NCI-H2227 (cell line): ENCODE measurements at regions not wholly inside any gene's neighbourhood (a gene's known extent, or its start where the extent isn't known, plus 50 kb on each side); places are given as distances from the start of the nearest gene placed in this dataset.

Experiments
- DNase-seq: peaks from one replicate; lab custom pipeline; 2025; ENCODE audit not compliant: unreplicated experiment; lab: John Stamatoyannopoulos, UW

DNA sequence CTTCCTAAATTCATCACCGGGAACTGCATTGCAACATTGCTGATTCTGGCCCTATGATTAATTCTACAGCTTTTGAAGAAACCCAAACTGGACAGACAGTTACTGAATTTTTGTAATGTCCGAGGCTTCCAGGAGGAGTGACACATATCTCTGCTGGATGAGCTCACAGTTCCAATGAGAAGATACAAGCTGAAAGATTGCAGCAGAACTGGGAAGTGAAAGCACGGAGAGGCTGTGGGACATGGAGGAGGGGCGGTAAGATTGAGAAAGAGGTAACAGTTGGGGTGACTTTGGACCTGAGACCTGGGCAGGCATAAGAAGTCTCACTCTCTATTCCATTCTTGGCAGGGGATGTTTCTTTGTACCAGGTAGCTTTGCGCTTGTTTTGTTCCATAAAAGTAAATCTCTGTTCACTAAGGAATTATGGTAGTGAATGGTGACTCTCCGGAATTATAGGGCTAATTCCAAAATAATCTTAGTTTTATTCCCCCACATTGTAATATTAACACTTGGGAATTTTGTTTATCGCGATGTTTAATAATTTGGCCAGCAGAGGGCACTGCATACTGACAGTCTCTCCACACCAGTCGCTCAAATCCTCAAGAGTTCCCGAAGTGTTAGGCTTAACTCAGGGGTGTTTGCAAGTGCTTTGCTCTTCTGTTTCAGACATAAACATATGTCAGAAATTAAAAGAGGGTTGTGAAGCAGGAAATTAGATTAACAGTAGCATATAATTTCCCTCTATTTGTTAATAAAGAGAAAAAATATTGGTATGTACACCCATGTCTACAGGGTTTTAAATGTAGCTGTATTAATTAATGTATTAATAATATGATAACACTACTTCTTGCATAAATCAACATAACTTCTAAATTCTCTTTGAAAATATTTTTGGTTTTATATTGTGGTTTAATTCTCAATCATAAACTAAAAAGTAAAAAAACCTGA lies 201.4 kb downstream of the SOCS6 start:
- peak; percentile 73 for DNase-seq

DNA sequence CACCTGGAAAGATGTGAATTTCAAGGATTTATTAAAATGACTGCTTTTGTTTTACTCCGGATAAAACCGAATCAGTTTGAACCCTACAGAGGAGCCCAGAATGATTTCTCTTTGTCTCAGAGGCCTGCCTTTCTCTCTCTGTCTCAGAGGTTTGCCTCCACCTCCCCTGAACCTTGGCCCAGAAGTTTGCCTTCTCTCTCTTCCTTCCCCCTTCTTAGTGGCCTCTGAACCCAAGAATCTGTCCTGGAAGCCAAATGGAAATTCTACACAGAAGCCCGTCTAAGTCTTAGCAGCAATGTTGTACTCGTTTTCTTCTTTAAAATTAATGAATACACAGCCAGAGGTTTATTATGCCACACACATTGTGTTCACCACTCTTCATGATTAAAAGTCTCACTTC lies 200.7 kb downstream of the SOCS6 start:
- no peak for DNase-seq

DNA sequence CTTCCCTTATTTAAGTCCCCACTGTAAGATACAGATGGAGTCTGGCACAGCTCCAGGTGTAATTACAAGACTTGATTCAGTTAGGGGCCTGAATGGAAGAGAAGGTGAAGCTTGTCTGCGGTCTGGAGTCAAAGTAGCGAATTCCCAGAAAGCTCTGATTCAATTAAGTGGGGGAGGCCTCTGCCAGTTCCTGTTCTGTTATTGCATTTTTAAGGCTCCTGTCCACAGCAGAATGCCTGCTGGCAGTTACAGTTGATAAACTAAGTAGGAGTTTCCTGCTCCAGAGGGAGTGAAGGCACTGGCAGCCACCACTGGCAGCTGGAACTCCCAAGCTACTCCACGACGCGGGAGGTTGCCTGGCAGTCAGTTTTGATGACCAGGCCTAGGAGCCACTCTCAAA lies 181.1 kb downstream of the SOCS6 start:
- DNase-seq = peak; percentile 87

DNA sequence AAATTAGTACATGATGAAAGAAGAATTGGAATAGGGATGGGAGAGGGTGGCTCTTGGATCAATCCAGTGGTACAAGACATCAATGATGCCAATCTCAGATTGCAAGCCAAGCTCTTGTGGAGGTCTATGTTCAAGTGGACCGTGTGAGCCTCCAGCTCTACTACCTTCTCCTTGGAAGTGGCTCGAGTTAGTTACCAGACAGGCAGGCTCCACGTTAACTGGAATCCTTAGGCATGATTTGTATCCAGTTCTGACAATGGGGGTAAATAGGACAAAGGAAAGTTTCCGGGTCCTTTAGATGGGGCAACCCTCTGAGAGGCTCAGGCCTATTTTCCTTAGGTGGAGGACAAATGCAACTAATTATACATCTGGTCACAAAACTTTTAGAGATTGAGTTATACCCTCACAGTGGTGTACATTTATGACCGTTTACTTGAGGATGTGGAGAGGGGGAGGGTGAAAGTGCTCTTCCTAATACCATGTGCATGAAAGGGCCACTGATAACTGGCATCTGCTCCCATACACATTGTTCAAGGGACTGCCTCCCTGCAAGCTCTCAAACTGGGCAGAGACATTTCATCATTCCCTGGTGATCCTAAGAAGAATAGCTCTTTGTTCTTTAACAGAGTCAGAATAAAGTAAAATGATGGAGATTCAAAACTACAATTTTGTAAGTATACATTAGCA lies 180.2 kb downstream of the SOCS6 start:
- no peak for DNase-seq

DNA sequence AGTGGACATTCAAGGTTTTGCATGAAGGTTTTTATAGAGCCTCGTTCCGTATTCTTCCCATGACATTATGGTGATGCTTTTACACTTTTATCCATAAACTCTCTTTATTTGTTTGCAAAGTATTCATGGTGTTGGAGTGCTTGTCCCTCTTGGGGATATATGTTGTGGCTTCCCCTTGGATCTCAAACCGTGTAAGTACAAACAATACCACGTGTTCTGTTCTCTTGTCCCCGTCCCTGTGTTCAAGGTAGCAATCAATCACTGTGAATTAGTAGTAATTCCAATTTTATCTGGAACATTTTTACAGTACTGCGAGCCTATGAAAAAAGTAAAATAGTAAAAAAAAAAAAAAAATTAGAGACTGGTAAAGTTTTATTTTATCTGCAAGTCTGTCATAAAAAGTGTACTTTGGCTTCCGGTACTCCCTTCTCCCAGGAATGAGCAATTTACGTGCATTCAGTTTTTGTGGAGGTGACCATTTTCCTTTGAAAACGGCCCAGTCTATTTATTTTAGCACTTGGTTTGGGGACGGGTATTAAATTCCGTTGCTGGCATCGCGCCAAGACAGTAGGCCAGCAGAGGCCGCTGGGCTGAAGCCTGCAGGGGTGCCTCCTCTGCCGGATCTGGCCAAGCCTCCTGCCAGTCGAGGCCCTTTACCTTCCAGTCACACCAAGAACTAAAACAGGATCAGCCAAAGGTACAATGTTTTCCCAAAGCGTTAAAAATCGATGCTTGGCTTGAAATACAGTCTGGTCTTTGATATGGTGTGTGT lies 175.7 kb downstream of the SOCS6 start:
- peak; percentile 78 for DNase-seq

DNA sequence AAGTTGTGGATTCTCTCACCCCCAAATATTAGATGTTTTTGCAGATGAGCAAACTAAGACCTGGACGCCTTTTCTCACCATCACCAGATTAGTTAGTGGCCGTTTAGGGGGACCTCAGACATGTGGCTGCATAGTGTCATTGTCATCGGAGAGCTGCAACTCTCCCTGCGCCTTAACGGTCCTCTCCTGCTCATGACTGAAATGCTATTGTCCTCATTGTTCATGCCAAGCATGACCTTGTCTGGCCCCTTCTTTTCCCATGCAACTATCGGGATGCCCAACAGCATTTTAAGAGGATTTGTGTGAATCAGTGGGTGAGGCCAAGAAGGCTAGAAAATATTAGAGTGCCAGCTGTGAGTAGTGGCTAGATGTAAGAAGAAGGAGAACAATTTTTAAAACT lies 174.2 kb downstream of the SOCS6 start:
- no peak for DNase-seq

DNA sequence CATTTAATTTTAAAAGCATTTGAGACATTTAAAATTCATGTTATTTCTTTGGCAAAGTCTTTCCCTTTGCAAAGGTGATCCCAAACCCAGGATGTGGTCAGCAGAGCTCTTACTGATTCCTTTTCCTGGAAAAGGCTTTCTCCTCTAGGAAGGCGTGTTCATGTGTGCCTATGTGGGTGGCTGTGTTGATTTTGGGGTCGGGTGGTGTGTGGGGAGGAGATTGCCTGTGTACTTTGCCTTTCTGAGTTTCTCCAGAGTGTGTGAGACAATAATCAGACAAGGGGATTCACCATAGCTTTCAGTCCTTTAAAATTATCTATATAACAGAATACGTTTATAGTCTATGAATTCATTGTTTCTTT lies 173.2 kb downstream of the SOCS6 start:
- no peak for DNase-seq

DNA sequence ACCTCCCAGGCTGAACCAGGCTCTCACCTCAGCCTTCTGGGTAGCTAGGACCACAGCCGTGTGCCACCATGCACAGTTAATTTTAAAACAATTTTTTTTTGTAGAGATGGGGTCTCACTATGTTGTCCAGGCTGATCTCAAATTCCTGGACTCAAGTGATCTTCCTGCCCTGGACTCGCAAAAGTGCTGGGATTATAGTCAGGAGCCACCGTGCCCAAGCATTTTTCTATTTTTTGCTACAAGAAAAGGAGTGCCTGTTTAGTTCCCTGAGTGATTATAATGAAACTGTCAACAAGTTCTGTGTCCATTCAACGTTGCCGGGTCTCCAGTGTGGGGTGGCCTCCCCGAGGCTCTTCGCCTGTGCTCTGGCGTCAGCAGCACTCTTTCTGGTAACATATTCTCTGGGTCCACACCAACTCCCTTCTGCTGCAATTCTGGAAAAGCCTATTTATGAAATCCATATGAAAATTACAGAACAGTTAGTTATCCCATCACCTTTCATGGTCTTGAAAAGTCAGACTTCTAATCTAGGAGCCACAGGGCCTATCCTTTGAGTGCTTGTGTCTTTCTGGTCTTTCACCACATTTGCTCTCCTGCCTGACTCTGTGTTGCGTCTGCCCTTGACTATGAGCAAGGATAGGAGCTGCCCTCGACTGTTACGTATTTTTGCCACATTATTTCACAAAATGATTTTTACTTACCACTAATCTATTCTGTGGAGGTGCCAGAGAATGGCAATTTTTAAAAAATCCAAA lies 172.7 kb downstream of the SOCS6 start:
- DNase-seq = no peak

DNA sequence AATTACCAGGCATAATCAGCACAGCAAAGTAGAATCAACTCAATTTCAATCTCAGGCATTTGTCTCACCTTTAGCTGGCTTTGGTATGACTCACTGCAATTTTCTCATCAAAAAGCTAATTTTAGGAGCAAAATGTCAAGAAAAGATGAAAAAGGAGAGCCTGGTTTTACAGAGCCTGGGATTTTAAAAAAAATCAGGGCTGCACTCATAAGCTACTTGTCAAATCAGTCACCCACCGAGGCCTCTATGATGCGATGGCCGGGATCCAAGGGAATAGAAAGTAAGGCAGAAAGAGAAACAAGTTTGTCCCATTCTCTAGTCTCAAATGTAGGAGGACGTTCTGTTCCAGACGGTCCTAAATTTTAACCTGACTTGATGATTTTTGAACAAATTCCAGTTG lies 170.9 kb downstream of the SOCS6 start:
- no peak for DNase-seq

DNA sequence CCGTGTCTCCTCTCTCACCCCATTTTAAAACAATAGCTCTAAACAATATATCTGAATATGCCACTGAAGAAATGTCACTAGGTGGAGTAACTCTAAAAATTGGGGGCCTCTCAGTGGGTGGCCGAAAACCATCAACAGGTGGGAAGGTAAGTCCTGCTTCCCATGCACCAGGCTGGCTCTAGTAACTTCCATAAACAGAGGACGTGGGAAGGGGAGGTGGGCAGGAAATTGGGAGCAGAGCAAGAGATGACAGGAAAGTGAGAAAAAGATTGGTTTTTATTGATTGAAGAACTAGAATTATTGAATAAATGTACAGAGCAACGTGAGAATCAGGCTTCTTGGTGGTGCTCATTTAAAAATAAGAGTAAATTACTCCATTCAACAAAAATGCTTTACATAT lies 170.4 kb downstream of the SOCS6 start:
- DNase-seq = no peak

DNA sequence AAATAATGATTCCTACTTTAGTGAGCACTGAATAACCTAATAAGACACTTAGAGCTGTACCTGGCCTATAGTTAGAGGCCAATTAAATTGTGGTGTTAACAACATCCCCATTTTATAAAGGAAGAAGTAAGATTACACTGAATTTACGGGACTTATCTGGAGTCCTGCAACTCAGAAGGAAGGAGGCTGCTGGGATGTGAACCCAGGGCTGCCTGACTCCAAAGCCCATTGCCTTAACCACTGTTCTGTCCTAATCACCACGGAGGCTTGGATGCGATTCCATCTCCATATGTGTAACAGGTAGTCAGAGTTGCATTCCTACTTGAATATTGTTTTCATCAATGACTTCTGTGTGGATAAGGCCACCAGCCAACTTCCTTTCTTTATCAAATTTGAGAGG lies 168.9 kb downstream of the SOCS6 start:
- no peak for DNase-seq

DNA sequence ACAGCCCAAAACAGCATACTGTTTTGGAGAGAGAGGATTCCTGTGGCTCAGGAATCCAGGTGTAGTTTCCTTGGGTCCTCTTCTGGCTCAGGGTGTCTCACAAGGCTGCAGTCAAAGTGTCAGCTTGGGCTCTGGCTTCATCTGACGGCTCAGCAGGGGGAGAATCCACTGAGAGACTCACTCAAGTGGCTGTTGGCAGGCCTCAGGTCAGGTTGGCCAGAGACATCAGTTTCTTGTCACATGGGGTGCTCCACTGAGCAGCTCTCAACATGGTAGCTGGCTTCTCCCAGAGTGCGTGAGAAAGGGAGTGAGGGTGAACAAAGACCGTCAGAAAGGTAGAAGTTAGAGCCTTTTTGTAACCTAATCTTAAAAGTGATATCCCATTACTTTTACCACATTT lies 168.4 kb downstream of the SOCS6 start:
- no peak for DNase-seq

DNA sequence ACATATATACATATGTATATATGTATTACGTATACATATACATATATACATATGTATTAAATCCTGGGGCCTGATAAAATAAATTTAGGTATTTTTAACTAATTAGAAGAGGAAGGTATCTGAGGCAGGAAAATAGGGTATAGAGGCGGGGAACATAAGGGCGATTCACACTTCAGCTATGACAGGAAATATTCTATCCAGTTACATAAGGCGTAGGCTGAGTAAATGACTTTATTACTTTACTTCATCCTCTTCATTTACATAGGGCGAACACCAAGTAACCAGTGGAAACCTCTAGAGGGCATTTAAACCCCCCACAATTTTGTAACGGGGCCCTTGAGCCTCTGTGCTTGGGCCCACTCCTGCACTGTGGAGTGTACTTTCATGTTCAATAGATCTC lies 167.5 kb downstream of the SOCS6 start:
- no peak for DNase-seq

DNA sequence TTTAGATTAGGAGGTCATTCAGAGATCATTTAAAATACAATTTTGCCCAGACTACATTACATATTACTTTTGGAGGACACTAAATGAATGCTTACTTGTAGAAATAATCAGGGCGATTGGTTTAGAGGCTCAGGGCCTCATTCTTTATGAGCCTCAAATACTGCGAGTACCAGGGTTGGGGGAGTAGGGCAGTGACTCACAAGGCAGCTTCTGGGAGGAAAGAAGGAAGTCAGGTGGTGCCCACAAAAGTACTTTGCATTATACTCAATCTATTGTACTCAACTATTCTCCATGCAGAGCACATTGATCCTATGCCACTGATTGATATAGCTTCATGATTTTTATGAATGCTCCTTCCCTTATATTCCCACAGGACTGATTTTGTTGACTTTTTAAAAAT lies 166.9 kb downstream of the SOCS6 start:
- DNase-seq = no peak

DNA sequence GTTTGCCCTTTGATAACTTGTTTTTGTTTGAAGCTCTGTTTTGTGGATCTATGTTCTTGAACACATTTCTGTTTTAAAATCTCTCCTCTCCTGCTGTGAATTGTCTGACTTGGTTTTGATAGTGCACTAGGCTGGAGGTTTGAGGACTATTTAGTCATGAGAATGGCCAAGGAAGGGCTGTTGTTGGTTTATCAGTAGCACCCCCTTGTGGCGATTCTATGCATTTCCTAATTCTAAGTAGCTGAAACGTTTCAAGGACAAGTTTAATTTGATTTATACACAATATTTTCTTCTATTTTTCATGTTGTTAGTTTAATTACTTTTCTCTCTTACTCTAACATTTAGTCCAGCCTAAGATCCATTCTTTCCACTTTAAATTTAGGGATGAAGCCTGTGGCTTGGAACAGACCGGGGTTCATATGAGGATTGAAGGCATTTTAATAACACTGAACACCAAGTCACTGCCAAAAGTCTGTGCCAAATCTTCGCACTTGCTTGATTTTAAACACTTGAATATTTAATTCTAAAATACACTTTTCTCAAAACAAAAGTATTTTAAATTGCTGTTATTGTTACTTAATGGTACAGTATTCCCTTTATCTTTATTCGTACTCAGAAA lies 166.0 kb downstream of the SOCS6 start:
- DNase-seq = peak; percentile 74

DNA sequence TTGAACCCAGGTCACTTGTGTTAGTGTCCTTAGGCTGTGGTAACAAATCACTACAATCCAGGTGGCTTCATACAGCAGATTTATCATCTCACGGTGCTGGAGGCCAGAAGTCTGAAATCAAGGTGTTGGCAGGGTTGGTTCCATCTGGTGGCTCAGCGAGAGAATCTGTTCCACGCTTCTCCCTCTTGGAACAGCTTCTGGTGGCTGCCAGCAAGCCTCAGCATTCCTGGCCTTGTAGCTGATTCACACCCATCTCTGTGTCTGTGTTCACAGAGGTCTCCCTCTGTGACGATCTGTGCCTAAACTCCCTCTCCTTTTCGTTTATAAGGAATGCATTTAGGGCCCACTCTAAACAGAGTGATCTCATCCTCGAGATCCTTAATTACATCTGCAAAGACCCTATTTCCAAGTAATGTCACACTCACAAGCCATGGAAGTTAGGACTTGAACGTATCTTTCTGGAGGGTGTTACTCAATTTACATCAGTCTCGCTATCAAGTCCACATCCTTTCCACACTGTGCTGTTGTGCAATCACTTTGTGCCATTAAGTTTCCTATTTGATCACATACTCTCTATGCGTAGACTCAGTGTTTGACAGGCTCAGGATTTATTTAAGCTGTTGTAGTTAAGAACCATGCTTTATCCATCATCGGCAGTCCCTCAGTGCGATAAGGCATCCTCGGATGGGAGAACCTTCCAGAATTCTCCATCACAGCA lies 164.4 kb downstream of the SOCS6 start:
- DNase-seq = no peak

DNA sequence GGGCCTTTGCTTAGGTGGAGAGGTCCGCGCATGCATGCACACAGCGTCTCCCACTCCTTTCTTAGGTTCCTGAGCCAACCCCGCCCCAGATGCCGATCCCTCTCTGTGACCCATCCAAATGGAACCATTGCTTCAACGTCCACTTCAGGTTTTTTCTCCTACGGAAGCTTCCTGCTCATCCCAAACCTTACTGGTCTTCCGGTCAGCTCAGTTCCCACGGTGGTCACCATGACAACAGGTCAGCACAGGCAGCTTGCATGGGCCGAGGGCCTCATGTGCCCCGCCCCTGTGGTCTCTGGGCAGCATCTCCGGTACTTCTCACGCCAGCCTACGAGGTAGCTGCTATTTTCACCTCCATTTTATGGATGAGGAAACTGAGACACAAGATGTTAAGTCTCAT lies 163.7 kb downstream of the SOCS6 start:
- DNase-seq = no peak

DNA sequence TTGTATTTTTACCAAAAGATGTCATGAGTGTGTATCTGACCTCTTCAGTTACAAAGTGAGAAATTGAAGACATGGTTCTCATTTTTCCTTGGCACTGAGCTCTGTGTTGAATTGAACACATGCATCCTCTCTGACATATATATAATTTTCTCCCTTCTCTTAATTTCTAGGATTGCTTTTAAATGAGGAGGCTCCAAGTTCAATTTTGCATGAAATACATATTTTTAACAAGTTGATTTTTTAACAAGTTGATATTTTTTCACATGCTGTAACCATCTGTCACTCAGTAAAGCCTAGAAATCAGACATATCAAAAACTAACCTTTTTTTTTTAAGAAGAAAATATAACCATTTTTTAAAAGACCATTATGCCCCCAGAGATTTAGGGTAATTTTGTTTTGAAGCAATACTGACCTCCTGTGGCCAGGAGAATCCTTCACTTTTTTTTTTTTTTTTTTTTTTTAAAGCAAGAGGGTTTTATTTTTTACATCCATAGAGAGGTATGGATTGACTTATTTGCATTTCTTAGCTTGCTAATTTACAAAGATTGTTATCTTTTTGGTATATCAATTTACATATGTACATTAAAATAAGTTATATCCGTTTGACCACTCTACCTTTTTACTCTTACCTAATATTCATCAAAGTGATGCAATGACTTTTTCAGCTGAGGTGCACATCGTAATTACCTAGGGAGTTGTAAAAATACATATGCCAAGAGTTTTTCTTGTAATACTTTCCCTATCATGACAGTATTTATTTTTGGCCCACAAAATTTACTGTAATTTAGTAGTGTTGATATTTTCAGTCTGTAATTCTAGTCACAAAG lies 161.8 kb downstream of the SOCS6 start:
- peak; percentile 8 for DNase-seq

DNA sequence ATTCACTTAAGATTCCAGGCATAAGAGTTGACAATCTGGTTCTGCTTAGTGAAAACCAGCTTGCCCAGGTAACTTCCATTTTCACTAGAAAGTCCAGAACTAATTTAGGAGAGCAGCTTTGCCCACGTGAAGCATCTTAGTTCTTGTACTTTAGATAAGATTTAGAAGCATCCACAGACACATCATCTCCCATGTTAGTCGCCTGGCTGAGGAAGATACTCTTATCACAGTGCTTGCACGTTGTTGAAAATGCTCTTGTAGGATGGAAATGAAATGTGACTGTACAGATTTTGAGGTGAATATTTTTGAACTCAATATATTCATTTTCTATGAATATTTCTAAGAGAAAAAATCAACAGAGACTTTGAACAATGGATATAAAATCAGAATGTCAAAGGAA lies 159.7 kb downstream of the SOCS6 start:
- DNase-seq = no peak
